ENCODE measurements at regions not wholly inside any gene's neighbourhood (a gene's known extent, or its start where the extent isn't known, plus 50 kb on each side); places are given as distances from the start of the nearest gene placed in this dataset.

DNA sequence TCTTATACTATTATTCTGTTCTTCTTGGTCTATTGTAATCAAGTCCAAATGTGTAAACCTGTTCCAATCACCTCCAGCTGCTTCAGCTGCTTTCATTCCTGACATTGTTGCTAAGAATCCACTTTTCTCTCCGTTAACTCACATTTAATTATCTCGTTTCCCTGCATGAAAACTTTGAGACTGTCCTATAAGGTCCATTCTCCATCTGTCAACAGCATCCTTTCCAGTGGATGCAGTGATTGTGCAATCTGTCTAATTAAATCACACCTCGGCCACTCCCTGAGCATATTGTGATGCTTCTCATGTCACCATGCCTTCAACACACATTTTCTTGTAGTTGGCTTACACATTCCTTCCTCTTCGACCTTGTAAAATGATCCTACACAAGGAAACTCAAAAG is 1626.9 kb upstream of the SLC10A2 start:
- Mint-ChIP-seq H3K4me1 (ENCODE audit: low read depth) (no peaks in the 10 kb centered on the region), H3K9me3 (ENCODE audit: low read depth) (no peaks in the 10 kb centered on the region), H3K36me3 (no peaks in the 10 kb centered on the region), H3K27ac (no peak overlapping the region), H3K27me3 (no peaks in the 10 kb centered on the region), H3K4me3 (no peak overlapping the region)

DNA sequence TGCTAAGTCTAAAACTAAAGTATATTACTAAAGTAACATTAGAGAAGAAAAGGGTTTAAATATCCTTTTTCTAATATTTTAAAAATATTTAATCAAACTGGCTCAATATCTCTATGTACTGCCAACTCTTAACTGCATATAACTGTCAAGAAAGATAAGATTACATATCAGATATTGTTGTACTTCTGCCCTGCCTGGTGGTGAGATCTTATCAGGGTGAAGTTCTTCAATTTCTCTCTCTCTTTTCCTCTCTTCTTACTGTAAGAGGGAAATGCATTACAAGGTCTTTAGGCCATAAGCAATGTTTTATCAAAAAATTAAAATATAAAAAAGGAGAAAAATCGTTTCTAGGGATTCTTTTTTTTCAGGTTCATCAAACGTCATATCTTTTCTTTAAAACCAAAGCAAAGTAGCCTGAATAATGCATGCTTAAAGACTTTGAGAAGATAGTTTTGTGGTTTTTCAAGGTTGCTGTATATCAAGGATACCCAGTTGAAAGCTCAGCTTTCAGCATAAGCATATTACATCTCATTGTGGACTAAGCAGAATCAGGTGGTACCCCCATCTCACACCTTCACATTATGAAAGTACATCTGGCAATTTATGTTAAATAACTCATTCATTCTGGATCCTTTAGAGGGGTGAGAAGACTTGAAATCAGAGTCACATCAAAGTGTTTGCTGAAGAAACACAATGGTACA is 1625.7 kb upstream of the SLC10A2 start:
- no peaks in the 10 kb centered on the region for H3K9me3 Mint-ChIP-seq (ENCODE audit: low read depth)
- no peak overlapping the region for H3K27ac Mint-ChIP-seq
- H3K4me3 Mint-ChIP-seq = no peak overlapping the region
- H3K4me1 Mint-ChIP-seq (ENCODE audit: low read depth) = no peaks in the 10 kb centered on the region
- H3K27me3 Mint-ChIP-seq = no peaks in the 10 kb centered on the region
- no peaks in the 10 kb centered on the region for H3K36me3 Mint-ChIP-seq

DNA sequence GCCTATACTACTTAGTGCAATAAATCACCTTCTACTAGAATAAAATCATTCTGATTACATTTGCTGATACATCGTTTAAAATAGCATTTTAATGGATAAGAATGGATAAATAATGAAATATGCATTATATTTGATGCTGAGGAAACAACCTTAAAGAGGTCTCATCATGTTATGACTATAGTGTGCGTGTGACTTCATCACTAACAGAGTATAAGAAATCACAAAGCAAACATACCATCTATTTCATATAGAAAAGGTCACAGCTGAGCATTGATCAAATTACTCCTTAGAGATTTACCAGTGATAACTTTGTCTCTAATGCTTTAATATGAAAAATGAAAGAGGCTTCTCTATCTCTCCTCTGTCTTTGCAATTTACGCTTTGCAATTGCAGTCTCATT is 1620.3 kb upstream of the SLC10A2 start:
- Mint-ChIP-seq H3K27ac (no peak overlapping the region), H3K27me3 (no peaks in the 10 kb centered on the region), H3K36me3 (no peaks in the 10 kb centered on the region), H3K4me3 (no peak overlapping the region), H3K4me1 (ENCODE audit: low read depth) (no peaks in the 10 kb centered on the region), H3K9me3 (ENCODE audit: low read depth) (peaks cover 2% of the 10 kb centered on the region)

DNA sequence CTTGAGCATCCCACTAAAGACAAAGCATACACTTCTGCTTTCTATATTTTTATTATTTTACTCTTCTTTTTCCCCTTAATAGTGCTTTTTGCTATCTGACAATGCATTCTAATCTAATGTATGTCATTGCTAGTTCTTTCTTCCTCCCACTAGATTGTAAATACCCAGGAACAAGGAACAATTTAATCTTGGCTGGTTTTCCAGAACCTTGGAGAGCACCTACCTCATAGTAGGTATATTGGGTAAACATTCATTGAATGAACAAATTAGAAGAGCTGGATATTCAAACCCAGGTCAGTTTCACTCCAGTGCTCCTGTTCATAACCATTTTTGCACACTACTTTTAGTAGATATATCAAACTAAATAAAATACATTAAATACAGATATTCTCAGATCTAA is 1617.6 kb upstream of the SLC10A2 start:
- H3K36me3 Mint-ChIP-seq = no peaks in the 10 kb centered on the region
- no peak overlapping the region for H3K27ac Mint-ChIP-seq
- no peaks in the 10 kb centered on the region for H3K4me1 Mint-ChIP-seq (ENCODE audit: low read depth)
- no peak overlapping the region for H3K4me3 Mint-ChIP-seq
- H3K27me3 Mint-ChIP-seq = no peaks in the 10 kb centered on the region
- H3K9me3 Mint-ChIP-seq (ENCODE audit: low read depth) = peaks cover 2% of the 10 kb centered on the region

DNA sequence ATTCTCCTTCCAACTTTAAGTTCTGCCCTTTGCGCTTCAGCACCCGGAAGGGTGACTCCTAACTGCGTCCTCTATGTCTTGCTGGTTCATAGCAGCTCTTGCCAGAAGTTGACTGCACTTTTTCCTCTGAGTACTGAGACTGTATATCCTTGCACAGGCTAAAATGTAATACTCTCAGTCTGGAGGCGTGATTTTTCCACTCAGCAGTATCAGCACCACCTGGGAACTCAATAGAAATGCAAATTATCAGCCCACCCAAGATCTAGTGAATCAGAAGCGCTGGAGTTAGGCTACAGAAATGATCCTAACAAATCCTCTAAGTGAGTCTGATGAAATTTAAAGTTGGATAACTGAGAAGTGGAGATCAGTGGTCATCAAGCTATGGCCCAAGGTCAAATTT is 1611.9 kb upstream of the SLC10A2 start:
- Mint-ChIP-seq H3K4me1 (ENCODE audit: low read depth) (no peaks in the 10 kb centered on the region), H3K27me3 (no peaks in the 10 kb centered on the region), H3K27ac (no peak overlapping the region), H3K9me3 (ENCODE audit: low read depth) (no peaks in the 10 kb centered on the region), H3K36me3 (no peaks in the 10 kb centered on the region), H3K4me3 (no peak overlapping the region)

DNA sequence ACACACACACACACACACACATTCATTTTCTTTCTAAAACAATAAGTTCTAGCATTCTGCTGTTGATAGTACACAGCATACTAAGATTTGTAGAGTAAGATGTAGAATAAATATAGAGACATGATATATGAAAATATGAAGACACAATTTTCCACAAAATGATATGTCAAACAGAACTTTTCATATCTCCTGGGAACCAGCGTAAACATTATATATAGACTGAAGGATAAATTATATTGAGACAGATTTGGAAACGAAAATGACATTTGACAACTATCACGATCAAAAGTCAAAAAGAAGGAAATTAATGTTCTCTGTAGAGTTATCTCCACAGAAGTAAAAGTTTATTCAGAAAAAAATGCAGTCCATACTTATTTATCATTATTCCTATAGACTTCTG is 1605.7 kb upstream of the SLC10A2 start:
- H3K27me3 Mint-ChIP-seq = no peaks in the 10 kb centered on the region
- no peaks in the 10 kb centered on the region for H3K36me3 Mint-ChIP-seq
- no peaks in the 10 kb centered on the region for H3K4me1 Mint-ChIP-seq (ENCODE audit: low read depth)
- no peak overlapping the region for H3K4me3 Mint-ChIP-seq
- no peak overlapping the region for H3K27ac Mint-ChIP-seq
- no peaks in the 10 kb centered on the region for H3K9me3 Mint-ChIP-seq (ENCODE audit: low read depth)

DNA sequence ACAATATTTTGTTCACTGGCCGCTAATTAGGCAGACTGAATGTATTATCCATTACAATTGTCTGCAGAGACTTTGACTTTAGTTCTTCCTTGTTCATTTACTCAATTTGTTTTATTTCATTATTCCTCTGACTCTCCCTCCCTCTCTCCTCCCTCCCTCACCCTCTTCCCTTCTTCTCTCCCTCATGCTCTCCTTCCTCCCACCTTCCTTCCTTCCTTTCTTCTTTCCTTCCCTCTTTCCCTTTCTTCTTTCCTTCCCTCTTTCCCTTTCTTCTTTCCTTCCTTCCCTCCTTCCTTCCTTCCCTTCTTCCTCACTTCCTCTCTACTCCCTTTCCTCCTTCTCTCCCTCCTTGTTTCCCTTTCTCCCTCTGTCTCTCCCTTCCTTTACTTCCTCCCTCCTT is 1591.0 kb upstream of the SLC10A2 start:
- Mint-ChIP-seq H3K27me3 (no peaks in the 10 kb centered on the region), H3K9me3 (ENCODE audit: low read depth) (no peaks in the 10 kb centered on the region), H3K36me3 (no peaks in the 10 kb centered on the region), H3K27ac (no peak overlapping the region), H3K4me1 (ENCODE audit: low read depth) (no peaks in the 10 kb centered on the region), H3K4me3 (no peak overlapping the region)

DNA sequence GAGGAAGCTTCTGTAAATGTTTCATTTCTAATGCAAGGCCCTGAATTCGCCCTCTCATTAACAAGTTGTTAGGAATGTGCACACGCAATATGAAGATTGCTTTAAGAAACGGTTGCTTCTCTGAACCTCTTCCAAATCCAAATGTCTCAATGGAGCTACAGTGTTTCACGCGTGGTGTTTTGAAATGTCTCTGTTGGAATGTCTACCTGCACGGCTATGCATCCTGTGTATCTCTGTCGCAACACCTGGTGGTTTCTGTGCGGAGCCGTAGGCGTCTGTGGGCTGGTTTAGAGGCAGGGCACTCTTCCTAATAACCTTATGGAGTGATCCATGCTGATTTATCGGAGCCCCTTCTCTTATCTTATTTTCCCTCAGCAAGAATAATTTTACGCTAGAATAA is 1584.2 kb upstream of the SLC10A2 start:
- no peaks in the 10 kb centered on the region for H3K27me3 Mint-ChIP-seq
- no peaks in the 10 kb centered on the region for H3K36me3 Mint-ChIP-seq
- no peaks in the 10 kb centered on the region for H3K4me1 Mint-ChIP-seq (ENCODE audit: low read depth)
- no peak overlapping the region for H3K4me3 Mint-ChIP-seq
- H3K9me3 Mint-ChIP-seq (ENCODE audit: low read depth) = no peaks in the 10 kb centered on the region
- no peak overlapping the region for H3K27ac Mint-ChIP-seq

DNA sequence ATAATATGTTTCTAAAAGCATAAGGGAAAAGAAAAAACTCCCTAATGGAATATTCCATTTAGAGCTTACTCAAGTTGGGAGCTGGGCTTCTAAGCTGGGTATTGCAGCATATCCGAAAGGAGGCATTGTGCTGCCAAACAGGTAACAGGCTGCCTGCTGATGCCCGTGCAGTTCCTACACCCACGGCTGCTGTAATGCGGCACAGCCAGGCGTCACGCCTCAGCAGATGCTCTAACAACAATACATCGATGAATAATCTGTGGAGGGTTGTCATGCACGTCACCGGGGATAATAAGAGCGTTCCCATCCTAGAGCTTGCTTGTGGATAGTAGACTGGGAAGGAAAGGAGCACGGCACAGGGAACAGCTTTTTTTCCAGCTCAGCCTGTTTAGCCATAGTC is 1582.1 kb upstream of the SLC10A2 start:
- H3K27me3 Mint-ChIP-seq = no peaks in the 10 kb centered on the region
- H3K36me3 Mint-ChIP-seq = no peaks in the 10 kb centered on the region
- H3K4me3 Mint-ChIP-seq = no peak overlapping the region
- H3K27ac Mint-ChIP-seq = no peak overlapping the region
- H3K4me1 Mint-ChIP-seq (ENCODE audit: low read depth) = no peaks in the 10 kb centered on the region
- no peaks in the 10 kb centered on the region for H3K9me3 Mint-ChIP-seq (ENCODE audit: low read depth)

DNA sequence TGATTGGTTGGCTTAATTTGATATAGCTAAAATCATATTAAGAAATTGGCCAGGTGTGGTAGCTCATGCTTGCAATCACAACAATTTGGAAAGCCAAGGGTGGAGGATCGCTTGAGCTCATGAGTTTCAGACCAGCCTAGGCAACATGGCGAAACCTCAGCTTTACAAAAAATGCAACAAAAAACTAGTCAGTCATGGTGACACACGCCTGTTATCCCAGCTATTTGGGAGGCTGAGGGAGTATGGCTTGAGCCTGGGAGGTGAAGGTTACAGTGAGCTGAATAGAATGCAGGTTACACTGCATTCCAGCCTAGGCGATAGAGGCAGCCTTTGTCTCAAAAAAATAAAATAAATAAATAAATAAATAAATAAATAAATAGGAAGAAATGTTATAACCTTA is 1579.6 kb upstream of the SLC10A2 start:
- H3K4me1 Mint-ChIP-seq (ENCODE audit: low read depth) = no peaks in the 10 kb centered on the region
- H3K4me3 Mint-ChIP-seq = no peak overlapping the region
- no peak overlapping the region for H3K27ac Mint-ChIP-seq
- no peaks in the 10 kb centered on the region for H3K36me3 Mint-ChIP-seq
- H3K27me3 Mint-ChIP-seq = no peaks in the 10 kb centered on the region
- H3K9me3 Mint-ChIP-seq (ENCODE audit: low read depth) = no peaks in the 10 kb centered on the region

DNA sequence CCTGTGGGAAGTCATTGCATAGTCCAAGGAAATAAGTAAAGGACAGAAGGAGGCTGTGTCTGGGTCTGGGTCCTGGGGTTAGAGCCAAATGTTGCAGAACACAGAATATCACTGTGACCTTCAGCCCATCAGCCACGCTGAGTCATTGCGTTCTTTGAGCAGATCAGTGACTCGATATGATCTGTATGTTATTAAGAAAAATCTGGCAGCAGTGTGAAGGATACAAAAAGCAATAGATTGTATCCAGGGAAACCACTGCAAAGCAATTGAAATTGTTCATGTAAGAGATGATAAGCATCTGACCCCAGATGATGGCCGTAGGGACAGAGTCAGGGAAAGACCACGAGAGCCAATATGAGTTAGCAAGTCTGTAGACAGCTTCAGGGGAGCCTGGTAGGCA is 1575.1 kb upstream of the SLC10A2 start:
- Mint-ChIP-seq H3K4me3 (no peak overlapping the region), H3K36me3 (no peaks in the 10 kb centered on the region)

DNA sequence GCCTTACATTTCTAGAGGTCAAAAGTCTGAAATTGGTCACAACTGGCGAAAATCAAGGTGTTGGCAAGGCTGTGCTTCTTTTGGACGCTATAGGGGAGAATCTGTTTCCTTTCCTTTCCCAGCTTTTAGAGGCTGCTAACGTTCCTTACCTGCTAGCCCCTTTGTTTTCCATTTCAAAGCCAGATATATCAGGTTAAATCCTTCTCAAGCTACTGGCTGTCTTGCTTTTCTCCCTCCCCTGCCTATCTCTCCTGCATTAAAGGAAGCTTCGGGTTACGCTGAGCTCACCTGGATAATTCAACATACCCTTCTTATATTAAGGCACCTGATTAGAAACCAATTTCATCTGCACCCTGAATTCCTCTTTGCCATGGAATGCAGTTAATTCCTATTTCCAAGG is 1569.7 kb upstream of the SLC10A2 start:
- Mint-ChIP-seq H3K9me3 (ENCODE audit: low read depth) (no peaks in the 10 kb centered on the region), H3K36me3 (no peaks in the 10 kb centered on the region), H3K27me3 (no peaks in the 10 kb centered on the region)

More for the DNA sequence above, 1575.1 kb upstream of the SLC10A2 start:
- H3K4me1 Mint-ChIP-seq (ENCODE audit: low read depth) = no peaks in the 10 kb centered on the region
- no peak overlapping the region for H3K27ac Mint-ChIP-seq
- no peaks in the 10 kb centered on the region for H3K9me3 Mint-ChIP-seq (ENCODE audit: low read depth)
- no peaks in the 10 kb centered on the region for H3K27me3 Mint-ChIP-seq

DNA sequence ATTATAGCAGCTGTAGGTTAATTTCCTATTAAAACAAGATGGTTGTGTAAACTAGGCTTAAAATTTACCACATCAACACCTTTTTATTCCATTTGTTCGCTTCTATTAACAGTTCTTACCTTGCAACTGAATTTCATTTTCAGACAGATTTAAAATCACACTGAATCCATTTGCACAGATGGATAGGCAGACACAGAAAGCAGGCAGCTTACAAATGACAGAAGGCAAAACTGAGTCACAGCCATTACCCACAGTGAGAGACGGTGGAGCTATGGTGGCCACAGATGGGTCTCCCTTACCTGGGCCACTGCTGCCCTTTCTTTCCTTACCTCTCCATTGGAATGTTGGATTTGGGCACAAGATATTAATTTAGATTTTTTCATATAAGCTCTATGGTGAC is 1567.8 kb upstream of the SLC10A2 start:
- H3K36me3 Mint-ChIP-seq = no peaks in the 10 kb centered on the region
- H3K9me3 Mint-ChIP-seq (ENCODE audit: low read depth) = no peaks in the 10 kb centered on the region
- H3K4me1 Mint-ChIP-seq (ENCODE audit: low read depth) = no peaks in the 10 kb centered on the region
- no peak overlapping the region for H3K27ac Mint-ChIP-seq
- H3K4me3 Mint-ChIP-seq = no peak overlapping the region
- no peaks in the 10 kb centered on the region for H3K27me3 Mint-ChIP-seq

More for the DNA sequence above, 1569.7 kb upstream of the SLC10A2 start:
- no peaks in the 10 kb centered on the region for H3K4me1 Mint-ChIP-seq (ENCODE audit: low read depth)
- no peak overlapping the region for H3K27ac Mint-ChIP-seq
- no peak overlapping the region for H3K4me3 Mint-ChIP-seq

DNA sequence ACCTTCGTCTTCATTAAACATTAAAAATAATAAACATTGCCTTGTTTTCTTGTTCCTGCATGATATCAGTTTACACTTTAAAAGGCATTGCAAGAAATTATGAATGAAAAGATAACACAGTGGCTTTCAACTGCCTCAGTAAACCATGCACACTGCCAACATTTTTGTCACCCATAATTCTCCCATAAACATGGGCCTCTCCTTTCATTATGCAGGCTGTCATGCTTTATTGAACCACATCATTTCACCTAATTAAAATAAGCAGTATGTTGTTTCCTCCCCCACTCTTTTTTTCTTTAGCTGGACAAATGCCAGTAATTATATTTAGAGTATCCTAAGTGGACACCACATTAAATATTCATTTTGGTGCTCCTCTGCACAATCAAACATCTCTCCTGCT is 1566.5 kb upstream of the SLC10A2 start:
- H3K27me3 Mint-ChIP-seq = no peaks in the 10 kb centered on the region
- H3K9me3 Mint-ChIP-seq (ENCODE audit: low read depth) = no peaks in the 10 kb centered on the region
- H3K36me3 Mint-ChIP-seq = no peaks in the 10 kb centered on the region
- H3K27ac Mint-ChIP-seq = no peak overlapping the region
- no peak overlapping the region for H3K4me3 Mint-ChIP-seq
- H3K4me1 Mint-ChIP-seq (ENCODE audit: low read depth) = no peaks in the 10 kb centered on the region

DNA sequence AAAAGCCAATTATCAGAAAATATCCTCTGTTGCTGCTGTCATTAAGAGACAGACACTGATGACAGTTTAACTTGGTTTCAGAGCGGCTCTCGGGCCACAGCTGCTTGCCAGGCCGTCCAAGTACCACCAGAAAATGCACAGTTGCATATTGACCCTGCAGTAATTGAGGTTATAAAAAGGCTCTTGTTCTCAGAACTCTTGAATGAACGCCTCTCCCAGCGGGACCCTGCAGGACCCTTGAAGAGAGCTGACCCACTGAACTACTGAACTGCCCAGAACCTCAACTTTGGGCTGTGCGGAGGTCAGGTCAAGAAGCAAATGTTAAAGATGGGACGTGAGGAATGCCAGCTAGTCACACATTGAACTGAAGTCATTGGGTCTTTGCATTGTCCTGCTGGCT is 1559.0 kb upstream of the SLC10A2 start:
- no peak overlapping the region for H3K27ac Mint-ChIP-seq
- H3K9me3 Mint-ChIP-seq (ENCODE audit: low read depth) = no peaks in the 10 kb centered on the region
- H3K4me3 Mint-ChIP-seq = no peak overlapping the region
- H3K4me1 Mint-ChIP-seq (ENCODE audit: low read depth) = no peaks in the 10 kb centered on the region
- no peaks in the 10 kb centered on the region for H3K36me3 Mint-ChIP-seq
- H3K27me3 Mint-ChIP-seq = peaks cover 1% of the 10 kb centered on the region

DNA sequence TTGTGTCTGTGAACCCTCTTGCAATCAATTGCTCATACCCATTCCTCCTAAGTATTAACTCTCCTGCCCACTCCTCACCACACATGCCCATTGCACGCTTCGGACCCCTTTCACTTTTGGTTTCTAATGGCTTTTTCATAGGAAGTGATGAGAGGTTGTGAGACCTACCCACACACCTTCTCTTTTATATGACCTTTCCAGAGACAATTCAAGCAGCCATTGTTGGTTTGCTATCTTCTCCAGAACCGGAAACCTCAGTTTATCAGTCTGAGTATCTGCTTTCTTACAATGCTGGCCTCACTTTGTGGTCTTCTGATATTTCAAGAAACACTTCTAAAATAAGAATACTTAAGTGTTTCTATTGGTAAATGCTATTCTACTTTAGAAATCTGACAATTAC is 1550.8 kb upstream of the SLC10A2 start:
- H3K27me3 Mint-ChIP-seq = no peaks in the 10 kb centered on the region
- no peaks in the 10 kb centered on the region for H3K36me3 Mint-ChIP-seq
- H3K27ac Mint-ChIP-seq = no peak overlapping the region
- H3K9me3 Mint-ChIP-seq (ENCODE audit: low read depth) = peaks cover 9% of the 10 kb centered on the region
- H3K4me3 Mint-ChIP-seq = no peak overlapping the region
- H3K4me1 Mint-ChIP-seq (ENCODE audit: low read depth) = no peaks in the 10 kb centered on the region
